ENCODE measurements at regions not wholly inside any gene's neighbourhood (a gene's known extent, or its start where the extent isn't known, plus 50 kb on each side); places are given as distances from the start of the nearest gene placed in this dataset.

GRCh38 chr14:23864861-23865260 lies 88.7 kb upstream of the DHRS4 start:
- Histone ChIP-seq H3K4me3 (no peak overlapping the region), H3K36me3 (ENCODE audit: control insufficient read depth in 4 of 4, insufficient read depth in 4 of 4, low read length in 4 of 4) (no peaks in the 10 kb centered on the region), H3K9ac (ENCODE audit: insufficient read depth in 1 of 2, low read length in 2 of 2) (no peak overlapping the region), H3K4me1 (ENCODE audit: control insufficient read depth in 5 of 5, insufficient read depth in 5 of 5, low read length in 5 of 5) (peaks cover 0 to 9% (median 0%) of the 10 kb centered on the region in 5 donors), H3K9me3 (ENCODE audit: control insufficient read depth in 4 of 4, insufficient read depth in 3 of 4, low read length in 3 of 4) (no peaks in the 10 kb centered on the region), H3K27me3 (ENCODE audit: control insufficient read depth in 3 of 3, insufficient read depth in 3 of 3, low read length in 2 of 3) (no peaks in the 10 kb centered on the region), H3K27ac (ENCODE audit: low read depth in 1 of 2, low read length in 1 of 2) (no peak overlapping the region)
- no peak for TF ChIP-seq CTCF (IDR thresholded peaks at IDR 0.05; ENCODE audit: control extremely low read depth, extremely low read depth)
- ATAC-seq (ENCODE audit: insufficient read depth, low FRiP score), result no peak
- WGBS, 2 donors, result 79 to 85% methylated on average over 3 of the region's 3 CpGs
- DNase-seq, result no peak

GRCh38 chr14:23865502-23865901 lies 88.1 kb upstream of the DHRS4 start:
- Histone ChIP-seq H3K4me3 (no peak overlapping the region), H3K4me1 (ENCODE audit: control insufficient read depth in 5 of 5, insufficient read depth in 5 of 5, low read length in 5 of 5) (peaks cover 0 to 9% (median 0%) of the 10 kb centered on the region in 5 donors), H3K9ac (ENCODE audit: insufficient read depth in 1 of 2, low read length in 2 of 2) (no peak overlapping the region), H3K27me3 (ENCODE audit: control insufficient read depth in 3 of 3, insufficient read depth in 3 of 3, low read length in 2 of 3) (no peaks in the 10 kb centered on the region), H3K9me3 (ENCODE audit: control insufficient read depth in 4 of 4, insufficient read depth in 3 of 4, low read length in 3 of 4) (no peaks in the 10 kb centered on the region), H3K27ac (ENCODE audit: low read depth in 1 of 2, low read length in 1 of 2) (no peak overlapping the region), H3K36me3 (ENCODE audit: control insufficient read depth in 4 of 4, insufficient read depth in 4 of 4, low read length in 4 of 4) (no peaks in the 10 kb centered on the region)
- 45 to 67% methylated on average over 2 of the region's 2 CpGs for WGBS, 2 donors
- ATAC-seq (ENCODE audit: insufficient read depth, low FRiP score) (no peak), DNase-seq (no peak)
- no peak for TF ChIP-seq CTCF (IDR thresholded peaks at IDR 0.05; ENCODE audit: control extremely low read depth, extremely low read depth)

GRCh38 chr14:23866269-23866668 lies 87.3 kb upstream of the DHRS4 start:
- no peak overlapping the region for H3K27ac ChIP-seq (ENCODE audit: low read depth in 1 of 2, low read length in 1 of 2)
- no peak for TF ChIP-seq CTCF (IDR thresholded peaks at IDR 0.05; ENCODE audit: control extremely low read depth, extremely low read depth)
- no peak overlapping the region for H3K9ac ChIP-seq (ENCODE audit: insufficient read depth in 1 of 2, low read length in 2 of 2)
- H3K4me1 ChIP-seq (ENCODE audit: control insufficient read depth in 5 of 5, insufficient read depth in 5 of 5, low read length in 5 of 5), result peaks cover 0 to 6% (median 0%) of the 10 kb centered on the region in 5 donors
- no peaks in the 10 kb centered on the region for H3K36me3 ChIP-seq (ENCODE audit: control insufficient read depth in 4 of 4, insufficient read depth in 4 of 4, low read length in 4 of 4)
- H3K9me3 ChIP-seq (ENCODE audit: control insufficient read depth in 4 of 4, insufficient read depth in 3 of 4, low read length in 3 of 4), result no peaks in the 10 kb centered on the region
- DNase-seq (no peak), ATAC-seq (ENCODE audit: insufficient read depth, low FRiP score) (no peak)
- H3K4me3 ChIP-seq, result no peak overlapping the region
- 63 to 80% methylated on average over 6 of the region's 6 CpGs for WGBS, 2 donors
- H3K27me3 ChIP-seq (ENCODE audit: control insufficient read depth in 3 of 3, insufficient read depth in 3 of 3, low read length in 2 of 3), result no peaks in the 10 kb centered on the region

- DNase-seq, result no peak
- Histone ChIP-seq H3K36me3 (ENCODE audit: control insufficient read depth in 4 of 4, insufficient read depth in 4 of 4, low read length in 4 of 4) (no peaks in the 10 kb centered on the region), H3K27me3 (ENCODE audit: control insufficient read depth in 3 of 3, insufficient read depth in 3 of 3, low read length in 2 of 3) (no peaks in the 10 kb centered on the region), H3K9me3 (ENCODE audit: control insufficient read depth in 4 of 4, insufficient read depth in 3 of 4, low read length in 3 of 4) (no peaks in the 10 kb centered on the region), H3K27ac (ENCODE audit: low read depth in 1 of 2, low read length in 1 of 2) (no peak overlapping the region), H3K4me3 (no peak overlapping the region), H3K9ac (ENCODE audit: insufficient read depth in 1 of 2, low read length in 2 of 2) (no peak overlapping the region), H3K4me1 (ENCODE audit: control insufficient read depth in 5 of 5, insufficient read depth in 5 of 5, low read length in 5 of 5) (peaks cover 0 to 5% (median 0%) of the 10 kb centered on the region in 5 donors)
- no peak for ATAC-seq (ENCODE audit: insufficient read depth, low FRiP score)
- TF ChIP-seq CTCF (IDR thresholded peaks at IDR 0.05; ENCODE audit: control extremely low read depth, extremely low read depth), result no peak
- 91 to 93% methylated on average over 2 of the region's 2 CpGs for WGBS, 2 donors
Observed at GRCh38 chr14:23869078-23869719, 84.4 kb upstream of the DHRS4 start.
